ENCODE measurements at regions not wholly inside any gene's neighbourhood (a gene's known extent, or its start where the extent isn't known, plus 50 kb on each side); places are given as distances from the start of the nearest gene placed in this dataset.

DNA sequence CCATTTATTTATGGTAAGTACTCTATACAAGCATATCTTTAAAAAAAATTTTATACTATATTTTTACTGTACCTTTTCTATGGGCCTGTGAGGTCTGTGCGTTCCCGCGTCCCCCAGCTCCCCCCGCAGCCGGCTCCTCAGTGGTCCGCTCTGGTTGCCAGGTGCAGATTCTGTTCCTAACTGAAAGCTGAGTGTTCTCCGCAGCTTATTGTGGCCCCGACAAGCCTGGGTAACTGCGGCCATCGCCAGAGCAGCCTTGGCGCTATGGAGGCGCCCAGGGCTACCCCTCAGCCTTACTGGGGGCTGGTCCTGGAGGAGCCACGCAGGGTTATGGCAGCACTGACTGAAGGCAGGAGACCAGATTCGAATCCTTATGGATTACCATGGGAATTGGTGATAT is 896.8 kb downstream of the PCDH17 start:
- no peak overlapping the region for H3K27ac ChIP-seq (replicated peaks)
- TF ChIP-seq, protein P1, sequence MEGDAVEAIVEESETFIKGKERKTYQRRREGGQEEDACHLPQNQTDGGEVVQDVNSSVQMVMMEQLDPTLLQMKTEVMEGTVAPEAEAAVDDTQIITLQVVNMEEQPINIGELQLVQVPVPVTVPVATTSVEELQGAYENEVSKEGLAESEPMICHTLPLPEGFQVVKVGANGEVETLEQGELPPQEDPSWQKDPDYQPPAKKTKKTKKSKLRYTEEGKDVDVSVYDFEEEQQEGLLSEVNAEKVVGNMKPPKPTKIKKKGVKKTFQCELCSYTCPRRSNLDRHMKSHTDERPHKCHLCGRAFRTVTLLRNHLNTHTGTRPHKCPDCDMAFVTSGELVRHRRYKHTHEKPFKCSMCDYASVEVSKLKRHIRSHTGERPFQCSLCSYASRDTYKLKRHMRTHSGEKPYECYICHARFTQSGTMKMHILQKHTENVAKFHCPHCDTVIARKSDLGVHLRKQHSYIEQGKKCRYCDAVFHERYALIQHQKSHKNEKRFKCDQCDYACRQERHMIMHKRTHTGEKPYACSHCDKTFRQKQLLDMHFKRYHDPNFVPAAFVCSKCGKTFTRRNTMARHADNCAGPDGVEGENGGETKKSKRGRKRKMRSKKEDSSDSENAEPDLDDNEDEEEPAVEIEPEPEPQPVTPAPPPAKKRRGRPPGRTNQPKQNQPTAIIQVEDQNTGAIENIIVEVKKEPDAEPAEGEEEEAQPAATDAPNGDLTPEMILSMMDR (IDR thresholded peaks at IDR 0.05; ENCODE audit: insufficient read depth, low read length) = no peak
- TF ChIP-seq GABPA (IDR thresholded peaks at IDR 0.05; ENCODE audit: low read depth) (no peak), POLR2AphosphoS5 (IDR thresholded peaks at IDR 0.05; ENCODE audit: low read depth) (no peak), SPI1 (IDR thresholded peaks at IDR 0.05; ENCODE audit: borderline replicate concordance, low read depth) (no peak), REST (IDR thresholded peaks at IDR 0.05; ENCODE audit: insufficient replicate concordance, low read depth) (no peak)
- no peak for DNase-seq (ENCODE audit: low read depth in 1 of 2, low spot score in 1 of 2)
- H3K4me3 ChIP-seq (replicated peaks; ENCODE audit: insufficient read depth, low read length) = no peak overlapping the region
- H3K27me3 ChIP-seq (ENCODE audit: insufficient read depth, poor library complexity, severe bottlenecking) = no peaks in the 10 kb centered on the region

- H3K4me3 ChIP-seq (replicated peaks; ENCODE audit: insufficient read depth, low read length) = no peak overlapping the region
- H3K27me3 ChIP-seq (ENCODE audit: insufficient read depth, poor library complexity, severe bottlenecking) = no peaks in the 10 kb centered on the region
- TF ChIP-seq REST (IDR thresholded peaks at IDR 0.05; ENCODE audit: insufficient replicate concordance, low read depth) = no peak
- TF ChIP-seq, protein P1 (IDR thresholded peaks at IDR 0.05; ENCODE audit: insufficient read depth, low read length) = no peak
- TF ChIP-seq SPI1 (IDR thresholded peaks at IDR 0.05; ENCODE audit: borderline replicate concordance, low read depth) = no peak
- no peak for TF ChIP-seq GABPA (IDR thresholded peaks at IDR 0.05; ENCODE audit: low read depth)
- TF ChIP-seq POLR2AphosphoS5 (IDR thresholded peaks at IDR 0.05; ENCODE audit: low read depth) = no peak
- H3K27ac ChIP-seq (replicated peaks) = no peak overlapping the region
- DNase-seq (ENCODE audit: low read depth in 1 of 2, low spot score in 1 of 2) = no peak
Observed at GRCh38 chr13:58531614-58532013, 900.1 kb downstream of the PCDH17 start.

DNA sequence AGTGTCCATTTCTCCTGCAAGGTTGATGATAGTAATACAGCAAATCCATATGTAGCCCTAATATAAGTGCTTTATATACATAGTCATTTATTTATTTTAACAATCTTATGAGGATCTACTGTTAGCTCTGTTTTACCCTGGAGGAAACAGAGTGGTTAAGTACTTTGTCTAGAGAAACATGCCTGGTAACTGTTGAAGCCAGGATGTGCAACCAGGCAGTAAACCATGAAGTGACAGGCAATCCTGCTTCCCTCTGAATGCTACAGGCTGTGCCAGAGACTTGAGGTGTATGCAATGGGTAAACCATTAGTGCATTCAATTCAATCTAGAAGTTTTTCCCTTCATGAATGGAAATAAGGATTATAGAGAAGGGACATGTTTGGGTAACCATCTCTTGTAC is 911.0 kb downstream of the PCDH17 start:
- Histone ChIP-seq H3K4me3 (replicated peaks; ENCODE audit: insufficient read depth, low read length) (no peak overlapping the region), H3K27ac (replicated peaks) (no peak overlapping the region), H3K27me3 (ENCODE audit: insufficient read depth, poor library complexity, severe bottlenecking) (no peaks in the 10 kb centered on the region)
- DNase-seq (ENCODE audit: low read depth in 1 of 2, low spot score in 1 of 2) = no peak
- TF ChIP-seq POLR2AphosphoS5 (IDR thresholded peaks at IDR 0.05; ENCODE audit: low read depth) (no peak), REST (IDR thresholded peaks at IDR 0.05; ENCODE audit: insufficient replicate concordance, low read depth) (no peak), GABPA (IDR thresholded peaks at IDR 0.05; ENCODE audit: low read depth) (no peak), SPI1 (IDR thresholded peaks at IDR 0.05; ENCODE audit: borderline replicate concordance, low read depth) (no peak)
- TF ChIP-seq, protein P1 (IDR thresholded peaks at IDR 0.05; ENCODE audit: insufficient read depth, low read length) = no peak

Measured in HL-60 (cell line).